HEK293 (cell line): ENCODE measurements at regions not wholly inside any gene's neighbourhood (a gene's known extent, or its start where the extent isn't known, plus 50 kb on each side); places are given as distances from the start of the nearest gene placed in this dataset.

Experiments
- CTCF ChIA-PET: fragments of 350-600 bp; formaldehyde crosslinking; extraction: SDS; loops from one replicate; lab custom pipeline; 2021; ENCODE audit warnings: antibody characterized with exemption; lab: Yijun Ruan, JAX
- POLR2A ChIA-PET: fragments of 300-600 bp; formaldehyde crosslinking; extraction: SDS; loops from one replicate; lab custom pipeline; 2020; ENCODE audit warnings: antibody characterized with exemption, inconsistent platforms; lab: Yijun Ruan, JAX
- H3K27ac ChIP-seq: fragments of 200-500 bp; sonication (Bioruptor generic); 2 replicates; pipeline ENCODE4 v1.5.1; 2014; ENCODE audit warnings: low read depth, low read length, control low read depth, inconsistent platforms; ENCODE audit errors: extremely low read depth
- H3K36me3 ChIP-seq, 2 experiments: fragments of 200-500 bp in 1 of 2; sonication (Bioruptor generic) in 1 of 2; 1 replicate in 1 of 2; 2 replicates in 1 of 2; pipeline ENCODE4 v1.5.1; 2014 to 2017; ENCODE audit warnings: inconsistent platforms in 2 of 2, low read length in 2 of 2; ENCODE audit not compliant: control insufficient read depth in 2 of 2, insufficient read depth in 1 of 2
- H3K4me1 ChIP-seq: fragments of 200-500 bp; sonication (Bioruptor generic); 2 replicates; pipeline ENCODE4 v1.5.1; 2014; ENCODE audit warnings: mild to moderate bottlenecking, low read length, inconsistent platforms; ENCODE audit not compliant: control insufficient read depth, insufficient read depth
- H3K4me3 ChIP-seq: 2 replicates; pipeline ENCODE4 v1.5.1; 2011; ENCODE audit warnings: low read depth, mild to moderate bottlenecking, control low read depth, low read length, moderate library complexity
- H3K9me3 ChIP-seq: fragments of 200-500 bp; sonication (Bioruptor generic); 2 replicates; pipeline ENCODE4 v1.5.1; 2014; ENCODE audit warnings: low read depth, low read length, inconsistent platforms; ENCODE audit not compliant: control insufficient read depth, insufficient read depth
- KLF10 ChIP-seq: fragments of 450-650 bp; IDR thresholded peaks from 2 replicates; pipeline ENCODE4 v1.5.1; 2018; ENCODE audit warnings: missing biosample characterization, mild to moderate bottlenecking, missing genetic modification characterization
- MYNN ChIP-seq: fragments of 450-650 bp; formaldehyde crosslinking; IDR thresholded peaks from 2 replicates; pipeline ENCODE4 v1.5.1; 2016; ENCODE audit warnings: missing biosample characterization, missing genetic modification characterization, borderline replicate concordance
- RBAK ChIP-seq: fragments of 450-650 bp; formaldehyde crosslinking; IDR thresholded peaks from 2 replicates; pipeline ENCODE4 v1.5.1; 2016; ENCODE audit warnings: missing biosample characterization, missing genetic modification characterization
- SALL2 ChIP-seq: fragments of 450-650 bp; formaldehyde crosslinking; IDR thresholded peaks from 2 replicates; pipeline ENCODE4 v1.5.0; 2017; ENCODE audit warnings: missing biosample characterization, mild to moderate bottlenecking, missing genetic modification characterization, borderline replicate concordance
- ZBTB17 ChIP-seq: fragments of 450-650 bp; formaldehyde crosslinking; IDR thresholded peaks from 2 replicates; pipeline ENCODE4 v1.5.1; 2016; ENCODE audit warnings: missing biosample characterization, missing genetic modification characterization
- ZBTB6 ChIP-seq: fragments of 450-650 bp; formaldehyde crosslinking; IDR thresholded peaks from 2 replicates; pipeline ENCODE4 v1.5.1; 2017; ENCODE audit warnings: missing biosample characterization, missing genetic modification characterization
- ZNF112 ChIP-seq: fragments of 450-650 bp; formaldehyde crosslinking; IDR thresholded peaks from 2 replicates; pipeline ENCODE4 v1.5.0; 2017; ENCODE audit warnings: missing biosample characterization, missing genetic modification characterization
- ZNF148 ChIP-seq: fragments of 450-650 bp; formaldehyde crosslinking; IDR thresholded peaks from 2 replicates; pipeline ENCODE4 v1.5.0; 2017; ENCODE audit warnings: missing biosample characterization, missing genetic modification characterization, borderline replicate concordance
- ZNF202 ChIP-seq: fragments of 450-650 bp; formaldehyde crosslinking; IDR thresholded peaks from 2 replicates; pipeline ENCODE4 v1.5.1; 2016; ENCODE audit warnings: missing biosample characterization, missing genetic modification characterization, borderline replicate concordance
- ZNF341 ChIP-seq: fragments of 450-650 bp; formaldehyde crosslinking; IDR thresholded peaks from 2 replicates; pipeline ENCODE4; 2016; ENCODE audit warnings: low read depth, missing biosample characterization, missing genetic modification characterization
- ZNF354C ChIP-seq: fragments of 450-650 bp; formaldehyde crosslinking; IDR thresholded peaks from 2 replicates; pipeline ENCODE4 v1.5.1; 2016; ENCODE audit warnings: missing biosample characterization, missing genetic modification characterization, low read depth, borderline replicate concordance
- ZNF366 ChIP-seq: fragments of 450-650 bp; formaldehyde crosslinking; conservative IDR thresholded peaks from 2 replicates; pipeline ENCODE4 v1.5.1; 2016; ENCODE audit warnings: missing biosample characterization, missing genetic modification characterization
- ZNF404 ChIP-seq: fragments of 450-650 bp; formaldehyde crosslinking; IDR thresholded peaks from 2 replicates; pipeline ENCODE4 v1.5.1; 2017; ENCODE audit warnings: missing biosample characterization, missing genetic modification characterization
- ZNF473 ChIP-seq: fragments of 450-650 bp; formaldehyde crosslinking; IDR thresholded peaks from 2 replicates; pipeline ENCODE4 v1.5.1; 2017; ENCODE audit warnings: missing biosample characterization, missing genetic modification characterization
- ZNF48 ChIP-seq: fragments of 450-650 bp; formaldehyde crosslinking; IDR thresholded peaks from 2 replicates; pipeline ENCODE4 v1.5.1; 2016; ENCODE audit warnings: missing biosample characterization, missing genetic modification characterization
- ZNF513 ChIP-seq: fragments of 450-650 bp; IDR thresholded peaks from 2 replicates; pipeline ENCODE4 v1.5.1; 2018; ENCODE audit warnings: missing biosample characterization, missing genetic modification characterization
- ZNF521 ChIP-seq: fragments of 450-650 bp; formaldehyde crosslinking; IDR thresholded peaks from 2 replicates; pipeline ENCODE4 v1.5.1; 2017; ENCODE audit warnings: missing biosample characterization, mild to moderate bottlenecking, missing genetic modification characterization
- ZNF571 ChIP-seq: fragments of 450-650 bp; formaldehyde crosslinking; IDR thresholded peaks from 2 replicates; pipeline ENCODE4 v1.5.0; 2017; ENCODE audit warnings: missing biosample characterization, missing genetic modification characterization
- ZNF600 ChIP-seq: fragments of 450-650 bp; formaldehyde crosslinking; IDR thresholded peaks from 2 replicates; pipeline ENCODE4 v1.5.1; 2016; ENCODE audit warnings: missing biosample characterization, missing genetic modification characterization
- ZNF621 ChIP-seq: fragments of 450-650 bp; formaldehyde crosslinking; IDR thresholded peaks from 2 replicates; pipeline ENCODE4 v1.5.1; 2017; ENCODE audit warnings: missing biosample characterization, missing genetic modification characterization
- ZNF645 ChIP-seq: fragments of 450-650 bp; formaldehyde crosslinking; IDR thresholded peaks from 2 replicates; pipeline ENCODE4; 2016; ENCODE audit warnings: missing biosample characterization, missing genetic modification characterization
- ZNF768 ChIP-seq: fragments of 450-650 bp; formaldehyde crosslinking; IDR thresholded peaks from 2 replicates; pipeline ENCODE4 v1.5.1; 2018; ENCODE audit warnings: missing biosample characterization, mild to moderate bottlenecking, missing genetic modification characterization
- ZNF791 ChIP-seq: fragments of 450-650 bp; formaldehyde crosslinking; IDR thresholded peaks from 2 replicates; pipeline ENCODE4 v1.5.1; 2016; ENCODE audit warnings: missing biosample characterization, missing genetic modification characterization

- TF ChIP-seq ZNF341 (tag by site-specific recombination) (no peak), ZNF571 (tag by site-specific recombination) (no peak), ZNF768 (tag by site-specific recombination) (no peak)
Measured at GRCh38 chr1:30520476-30520875, 202.9 kb downstream of the MATN1 start (continued).

GRCh38 chr1:30519201-30519763 lies 204.1 kb downstream of the MATN1 start:
- Histone ChIP-seq H3K4me1 (no peaks in the 10 kb centered on the region), H3K4me3 (no peak overlapping the region), H3K27ac (no peak overlapping the region), H3K36me3 (no peaks in the 10 kb centered on the region), H3K9me3 (no peaks in the 10 kb centered on the region)
- CTCF ChIA-PET: no interaction called here
- peak; percentile 57; the same call in 1 of the 2 replicates for TF ChIP-seq SALL2
- 0 out of 2 replicates have a peak, but pooled peaks have one; percentile 14 for TF ChIP-seq RBAK (tag by site-specific recombination)
- peak; percentile 51; the same call in 1 of the 2 replicates for TF ChIP-seq ZNF112
- no peak for TF ChIP-seq MYNN (tag by site-specific recombination)
- TF ChIP-seq ZNF366: peak; percentile 60; the same call in 1 of the 2 replicates
- TF ChIP-seq ZNF473 (tag by site-specific recombination): peak; percentile 78; the same call in 1 of the 2 replicates
- TF ChIP-seq ZNF645: no peak
- no peak for TF ChIP-seq ZNF354C (tag by site-specific recombination)
- peak; percentile 85 for TF ChIP-seq ZNF148 (tag by site-specific recombination)
- peak; percentile 98 for TF ChIP-seq ZNF513
- TF ChIP-seq ZNF791: no peak
- peak; percentile 90 for TF ChIP-seq ZBTB17 (tag by site-specific recombination)
- no peak for TF ChIP-seq ZNF600 (tag by site-specific recombination)
- no peak for TF ChIP-seq ZNF48
- TF ChIP-seq KLF10: no peak
- TF ChIP-seq ZBTB6 (tag by site-specific recombination): peak; percentile 91
- 0 out of 2 replicates have a peak, but pooled peaks have one; percentile 89 for TF ChIP-seq ZNF521 (tag by site-specific recombination)
- no peak for TF ChIP-seq ZNF404 (tag by site-specific recombination)
- TF ChIP-seq ZNF621 (tag by site-specific recombination): 0 out of 2 replicates have a peak, but pooled peaks have one; percentile 39
- TF ChIP-seq ZNF202 (tag by site-specific recombination): no peak
- TF ChIP-seq, all 188 proteins: peak for 11
- POLR2A ChIA-PET: no interaction called here
